SU-DHL-6 (cell line): ENCODE measurements at regions not wholly inside any gene's neighbourhood (a gene's known extent, or its start where the extent isn't known, plus 50 kb on each side); places are given as distances from the start of the nearest gene placed in this dataset.

Experiments
- H2AFZ ChIP-seq: fragments of 200-600 bp; sonication (generic); 2 replicates; pipeline ENCODE4 v1.6.1; 2014; ENCODE audit warnings: low read depth, mild to moderate bottlenecking, moderate library complexity, mixed read lengths, antibody characterized with exemption, low read length; ENCODE audit not compliant: severe bottlenecking
- H3F3A ChIP-seq: fragments of 200-600 bp; shearing (Covaris generic); 2 replicates; pipeline ENCODE4 v1.6.0; 2016; ENCODE audit warnings: antibody characterized with exemption, mild to moderate bottlenecking; ENCODE audit not compliant: insufficient read depth
- H3K27ac ChIP-seq: fragments of 200-600 bp; sonication (generic); 2 replicates; pipeline ENCODE4 v1.5.1; 2016; ENCODE audit warnings: low read depth, mild to moderate bottlenecking, low read length, moderate library complexity, mixed read lengths
- H3K27me3 ChIP-seq: fragments of 200-600 bp; sonication (generic), shearing (Covaris generic); 2 replicates; pipeline ENCODE4 v1.6.0; 2014; ENCODE audit warnings: mild to moderate bottlenecking, low read length
- H3K36me3 ChIP-seq: fragments of 200-600 bp; sonication (generic); 2 replicates; pipeline ENCODE4 v1.6.1; 2014; ENCODE audit warnings: mild to moderate bottlenecking, low read length, mixed read lengths
- H3K4me2 ChIP-seq: fragments of 300-600, 200-600 bp; shearing (Covaris generic), sonication (generic); 2 replicates; pipeline ENCODE4 v1.6.0; 2014; ENCODE audit warnings: low read length, low read depth, mild to moderate bottlenecking; ENCODE audit not compliant: poor library complexity, severe bottlenecking
- H3K4me3 ChIP-seq: fragments of 200-600 bp; sonication (generic); 2 replicates; pipeline ENCODE4 v1.5.1; 2014; ENCODE audit warnings: antibody characterized with exemption, low read length, mild to moderate bottlenecking, mixed read lengths; ENCODE audit not compliant: insufficient read depth, poor library complexity, severe bottlenecking
- H3K79me2 ChIP-seq: fragments of 200-600 bp; sonication (generic); 2 replicates; pipeline ENCODE4 v1.6.1; 2014; ENCODE audit warnings: mild to moderate bottlenecking, low read length, moderate library complexity; ENCODE audit not compliant: insufficient read depth
- H3K9ac ChIP-seq: fragments of 200-600 bp; sonication (generic); 2 replicates; pipeline ENCODE4 v1.7.0; 2014; ENCODE audit warnings: mild to moderate bottlenecking, low read length
- H3K9me2 ChIP-seq: fragments of 200-600 bp; sonication (generic); replicated peaks from 2 replicates; pipeline ENCODE4 v1.6.1; 2014; ENCODE audit warnings: low read length; ENCODE audit not compliant: insufficient read depth
- H3K9me3 ChIP-seq: fragments of 200-600 bp; sonication (generic); 2 replicates; pipeline ENCODE4 v1.6.1; 2014; ENCODE audit warnings: low read length, mixed read lengths; ENCODE audit not compliant: insufficient read depth
- H4K20me1 ChIP-seq: fragments of 200-600 bp; sonication (generic); 2 replicates; pipeline ENCODE4 v1.6.1; 2014; ENCODE audit warnings: low read depth, mild to moderate bottlenecking, antibody characterized with exemption, low read length, moderate library complexity, mixed read lengths
- EZH2phosphoT487 ChIP-seq: fragments of 200-600 bp; sonication (generic), shearing (Covaris generic); conservative IDR thresholded peaks from 2 replicates; pipeline ENCODE4 v1.6.1; 2018; ENCODE audit warnings: mild to moderate bottlenecking, antibody characterized with exemption, low read length, moderate library complexity, mixed read lengths
- TF ChIP-seq, protein P1 (sequence below): fragments of 200-600 bp; sonication (generic); IDR thresholded peaks from one replicate; pipeline ENCODE4 v1.5.1; 2017; ENCODE audit warnings: antibody characterized with exemption, mild to moderate bottlenecking, low read length, moderate library complexity; ENCODE audit not compliant: insufficient read depth, poor library complexity, severe bottlenecking

DNA sequence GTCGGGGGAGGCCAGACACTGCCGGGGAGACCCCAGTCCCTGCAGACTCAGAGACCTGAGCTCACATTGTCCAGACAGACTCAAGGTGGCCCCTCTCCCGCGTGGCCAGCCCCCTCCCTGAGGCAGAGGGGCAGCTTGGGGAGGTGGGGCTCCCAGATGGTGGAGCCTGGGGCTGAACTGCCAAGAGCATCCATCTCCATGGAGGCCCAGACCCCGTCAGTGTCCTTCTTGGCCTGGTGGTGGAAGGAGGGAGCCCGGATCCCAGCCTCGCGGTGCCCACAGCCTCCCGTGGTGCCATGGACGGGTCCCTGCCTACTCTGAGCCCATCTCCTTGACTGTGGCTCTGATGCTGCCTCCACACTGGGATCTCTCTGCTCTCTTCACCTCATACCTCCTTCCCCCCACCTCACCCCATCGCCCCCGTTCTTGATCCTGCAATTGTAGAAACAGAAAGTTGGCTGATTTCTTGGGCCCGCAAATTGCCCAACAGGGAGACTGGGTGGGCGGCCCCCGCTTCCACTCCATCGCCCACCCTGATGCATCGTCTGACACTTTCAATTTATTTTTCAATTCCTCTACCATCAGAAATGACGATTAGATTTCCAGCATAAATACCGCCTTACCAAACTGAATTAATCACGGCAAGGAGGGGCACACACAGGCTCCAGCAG lies 348.9 kb downstream of the MATN1 start:
- Histone ChIP-seq H3K4me3 (no peak overlapping the region), H3K9me3 (no peaks in the 10 kb centered on the region), H2AFZ (no peak overlapping the region), H3K27ac (no peak overlapping the region), H3K9ac (no peak overlapping the region), H3K4me2 (no peak overlapping the region), H3K79me2 (no peaks in the 10 kb centered on the region), H3K9me2 (no peaks in the 10 kb centered on the region), H3K36me3 (no peaks in the 10 kb centered on the region), H3K27me3 (no peaks in the 10 kb centered on the region), H4K20me1 (no peaks in the 10 kb centered on the region), H3F3A (no peaks in the 10 kb centered on the region)
- no peak for TF ChIP-seq EZH2phosphoT487
- TF ChIP-seq, protein P1, sequence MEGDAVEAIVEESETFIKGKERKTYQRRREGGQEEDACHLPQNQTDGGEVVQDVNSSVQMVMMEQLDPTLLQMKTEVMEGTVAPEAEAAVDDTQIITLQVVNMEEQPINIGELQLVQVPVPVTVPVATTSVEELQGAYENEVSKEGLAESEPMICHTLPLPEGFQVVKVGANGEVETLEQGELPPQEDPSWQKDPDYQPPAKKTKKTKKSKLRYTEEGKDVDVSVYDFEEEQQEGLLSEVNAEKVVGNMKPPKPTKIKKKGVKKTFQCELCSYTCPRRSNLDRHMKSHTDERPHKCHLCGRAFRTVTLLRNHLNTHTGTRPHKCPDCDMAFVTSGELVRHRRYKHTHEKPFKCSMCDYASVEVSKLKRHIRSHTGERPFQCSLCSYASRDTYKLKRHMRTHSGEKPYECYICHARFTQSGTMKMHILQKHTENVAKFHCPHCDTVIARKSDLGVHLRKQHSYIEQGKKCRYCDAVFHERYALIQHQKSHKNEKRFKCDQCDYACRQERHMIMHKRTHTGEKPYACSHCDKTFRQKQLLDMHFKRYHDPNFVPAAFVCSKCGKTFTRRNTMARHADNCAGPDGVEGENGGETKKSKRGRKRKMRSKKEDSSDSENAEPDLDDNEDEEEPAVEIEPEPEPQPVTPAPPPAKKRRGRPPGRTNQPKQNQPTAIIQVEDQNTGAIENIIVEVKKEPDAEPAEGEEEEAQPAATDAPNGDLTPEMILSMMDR: no peak

DNA sequence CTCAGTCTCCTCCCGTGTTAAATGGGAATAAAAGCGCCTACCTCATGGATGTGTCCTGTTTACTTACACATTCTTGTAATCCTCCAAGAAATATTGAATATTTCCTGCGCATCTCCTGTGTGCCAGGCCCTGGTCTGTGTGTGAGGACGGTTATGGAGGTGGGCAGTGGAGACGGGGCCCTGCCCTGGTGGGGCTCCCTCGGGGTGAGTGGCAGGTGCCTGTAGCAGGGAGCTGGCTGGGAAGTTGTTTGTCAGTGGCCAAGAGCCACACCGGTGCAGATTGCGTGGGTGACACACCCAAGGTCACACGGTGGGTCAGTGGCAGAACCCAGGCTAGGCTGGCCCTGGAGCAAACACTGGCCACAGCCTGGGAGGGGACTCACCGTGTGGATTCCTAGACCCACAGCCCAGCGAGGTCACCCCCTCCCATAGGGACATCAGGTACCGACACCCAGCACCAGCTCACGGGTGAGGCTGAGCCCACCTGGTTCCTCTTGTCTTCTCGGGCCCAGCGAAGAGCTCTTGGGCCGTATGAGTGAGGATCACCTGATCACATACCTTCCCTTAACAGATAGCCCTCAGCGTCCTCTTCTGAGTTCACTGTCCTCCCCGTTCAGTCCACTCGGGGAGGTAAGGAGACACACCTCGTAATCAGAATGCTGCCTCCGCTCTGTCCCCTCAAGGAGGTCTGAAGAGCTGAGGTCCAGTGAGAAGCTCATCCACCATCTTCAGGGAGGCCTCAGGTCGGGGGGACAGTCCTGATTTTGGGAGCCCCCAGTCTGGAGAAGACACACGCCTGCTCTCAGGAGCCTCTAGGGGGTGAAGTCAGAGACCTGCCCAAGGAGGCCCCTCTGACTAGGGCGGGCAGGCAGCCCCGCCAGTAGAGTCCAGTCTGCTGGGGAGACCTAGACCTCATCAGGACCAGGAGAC lies 349.6 kb downstream of the MATN1 start:
- H3K27me3 ChIP-seq: no peaks in the 10 kb centered on the region
- H3K27ac ChIP-seq: no peak overlapping the region
- H3K36me3 ChIP-seq: no peaks in the 10 kb centered on the region
- no peaks in the 10 kb centered on the region for H3K9me2 ChIP-seq
- H3K79me2 ChIP-seq: no peaks in the 10 kb centered on the region
- no peak overlapping the region for H3K4me3 ChIP-seq
- no peaks in the 10 kb centered on the region for H3F3A ChIP-seq
- no peak overlapping the region for H2AFZ ChIP-seq
- no peaks in the 10 kb centered on the region for H3K9me3 ChIP-seq
- no peak overlapping the region for H3K9ac ChIP-seq
- TF ChIP-seq, protein P1: no peak
- no peak for TF ChIP-seq EZH2phosphoT487
- no peaks in the 10 kb centered on the region for H4K20me1 ChIP-seq
- H3K4me2 ChIP-seq: no peak overlapping the region

DNA sequence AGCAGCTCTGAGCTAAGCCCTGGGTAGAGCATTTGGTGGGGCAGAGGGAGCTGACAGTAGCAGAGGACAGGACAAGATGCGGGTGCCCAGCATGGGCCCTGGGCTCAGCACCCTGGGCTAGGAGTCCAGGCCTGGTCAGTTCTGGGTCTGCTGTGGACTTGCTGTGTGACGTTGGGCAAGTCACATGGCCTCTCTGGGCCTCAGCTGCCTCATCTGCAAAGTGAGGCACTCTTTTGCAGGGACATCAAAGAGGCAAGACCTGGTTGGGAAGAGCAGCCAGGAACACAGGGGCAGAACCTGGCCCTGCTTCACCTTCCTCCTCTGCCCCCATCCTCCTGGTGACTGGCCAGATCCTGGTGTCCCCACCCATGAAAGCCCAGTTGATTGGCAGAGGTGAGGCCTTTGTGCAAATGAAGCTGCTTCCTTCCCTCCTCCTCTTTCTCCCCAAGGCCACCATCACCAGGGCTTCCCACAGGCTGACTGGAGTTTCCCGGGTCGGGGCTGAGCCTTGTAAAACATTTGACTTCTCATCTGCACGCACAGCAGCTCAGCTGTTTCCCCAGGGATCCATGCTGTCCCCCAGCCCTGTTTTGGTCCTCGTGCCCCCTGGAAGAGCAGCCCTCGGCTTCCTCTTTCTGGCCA lies 350.5 kb downstream of the MATN1 start:
- Histone ChIP-seq H3F3A (no peaks in the 10 kb centered on the region), H2AFZ (no peak overlapping the region), H3K9ac (no peak overlapping the region), H4K20me1 (no peaks in the 10 kb centered on the region), H3K27ac (no peak overlapping the region), H3K27me3 (no peaks in the 10 kb centered on the region), H3K4me2 (no peak overlapping the region), H3K9me3 (no peaks in the 10 kb centered on the region), H3K36me3 (no peaks in the 10 kb centered on the region), H3K9me2 (no peaks in the 10 kb centered on the region), H3K4me3 (no peak overlapping the region), H3K79me2 (no peaks in the 10 kb centered on the region)
- TF ChIP-seq, protein P1: no peak
- TF ChIP-seq EZH2phosphoT487: no peak
